GM21619 (cell line): ENCODE measurements at regions not wholly inside any gene's neighbourhood (a gene's known extent, or its start where the extent isn't known, plus 50 kb on each side); places are given as distances from the start of the nearest gene placed in this dataset.
"Not testable (repeated sequence)": the region's sequence is repeated elsewhere in the genome, so short reads cannot be mapped to it uniquely, and the experiment has no call there.

Experiments used
- ATAC-seq: cut with Tn5 transposase; IDR thresholded peaks from one replicate; pipeline ENCODE4 v1.9.1; 2021; ENCODE audit not compliant: unreplicated experiment

GRCh38 chr12:115297445-115297844 is 613.5 kb upstream of the TBX3 start:
- ATAC-seq = no peak

GRCh38 chr12:115296613-115297198 is 612.7 kb upstream of the TBX3 start:
- ATAC-seq = no peak

GRCh38 chr12:115295886-115296285 is 611.9 kb upstream of the TBX3 start:
- no peak for ATAC-seq

- no peak for ATAC-seq
Measured at GRCh38 chr12:115294453-115295133, 610.6 kb upstream of the TBX3 start.

- not testable (repeated sequence) for ATAC-seq
Measured at GRCh38 chr12:115285429-115285828, 601.5 kb upstream of the TBX3 start.

- ATAC-seq = no peak
Measured at GRCh38 chr12:115273456-115273855, 589.5 kb upstream of the TBX3 start.

- ATAC-seq = no peak
Measured at GRCh38 chr12:115268451-115268850, 584.5 kb upstream of the TBX3 start.

GRCh38 chr12:115267891-115268290 is 583.9 kb upstream of the TBX3 start:
- ATAC-seq = no peak

- ATAC-seq = no peak
Measured at GRCh38 chr12:115267464-115267863, 583.5 kb upstream of the TBX3 start.

- ATAC-seq = no peak
Measured at GRCh38 chr12:115264605-115265004, 580.6 kb upstream of the TBX3 start.

- no peak for ATAC-seq
Measured at GRCh38 chr12:115261691-115262398, 577.9 kb upstream of the TBX3 start.

GRCh38 chr12:115260762-115261675 is 577.0 kb upstream of the TBX3 start:
- ATAC-seq = no peak

GRCh38 chr12:115259968-115260747 is 576.2 kb upstream of the TBX3 start:
- ATAC-seq = no peak

GRCh38 chr12:115257791-115258190 is 573.8 kb upstream of the TBX3 start:
- no peak for ATAC-seq

GRCh38 chr12:115255962-115256361 is 572.0 kb upstream of the TBX3 start:
- no peak for ATAC-seq

GRCh38 chr12:115255257-115255656 is 571.3 kb upstream of the TBX3 start:
- no peak for ATAC-seq

GRCh38 chr12:115253049-115253448 is 569.1 kb upstream of the TBX3 start:
- no peak for ATAC-seq

GRCh38 chr12:115251727-115252126 is 567.8 kb upstream of the TBX3 start:
- no peak for ATAC-seq

GRCh38 chr12:115249671-115250278 is 565.8 kb upstream of the TBX3 start:
- no peak for ATAC-seq

- ATAC-seq = no peak
Measured at GRCh38 chr12:115245020-115245419, 561.0 kb upstream of the TBX3 start.
